Posterior cingulate gyrus (tissue), 11 donors: ENCODE measurements at regions not wholly inside any gene's neighbourhood (a gene's known extent, or its start where the extent isn't known, plus 50 kb on each side); places are given as distances from the start of the nearest gene placed in this dataset.
"Not testable (repeated sequence)": the region's sequence is repeated elsewhere in the genome, so short reads cannot be mapped to it uniquely, and the experiment has no call there.

ENCODE experiments used
- DNase-seq, 10 donors: peaks; one replicate each; pipeline versions ENCODE4 v3.0.0 to v3.0.0-alpha.2; 2020 to 2021; ENCODE audit warnings: mixed read lengths in 3 of 10
- intact Hi-C: fragments of 100-400 bp; cut with DNase I; formaldehyde crosslinking; loops from one replicate; pipeline ENCODE4 v1.15.1; 2023

GRCh38 chr5:178063277-178063676 lies 50.1 kb upstream of the N4BP3 start:
- DNase-seq = no peak
- intact Hi-C loops = loop anchor here (5.0 kb wide), 1 partner anchor 99 kb away; no protein-coding TSS in a partner anchor

GRCh38 chr5:178058321-178059012 lies 54.9 kb upstream of the N4BP3 start:
- intact Hi-C loops = no loop called here
- DNase-seq = peak in 1 of 10 donors; percentile 7

GRCh38 chr5:178057839-178058238 lies 55.5 kb upstream of the N4BP3 start:
- intact Hi-C loops = no loop called here
- DNase-seq = peak in 1 of 10 donors; percentile 62

- intact Hi-C loops = no loop called here
Measured at GRCh38 chr5:178056935-178057334, 56.4 kb upstream of the N4BP3 start.

GRCh38 chr5:178055536-178055935 lies 57.8 kb upstream of the N4BP3 start:
- peak in 1 of 10 donors; percentile 48 for DNase-seq
- intact Hi-C loops = not testable (repeated sequence)

More at GRCh38 chr5:178056935-178057334, 56.4 kb upstream of the N4BP3 start:
- DNase-seq = no peak

GRCh38 chr5:178052062-178052461 lies 56.0 kb upstream of the PROP1 start:
- intact Hi-C loops, DNase-seq: not testable (repeated sequence)

- DNase-seq, intact Hi-C loops: not testable (repeated sequence)
Measured at GRCh38 chr5:178050873-178051272, 54.8 kb upstream of the PROP1 start.

GRCh38 chr5:178047943-178048342 lies 51.9 kb upstream of the PROP1 start:
- DNase-seq, intact Hi-C loops: not testable (repeated sequence)

GRCh38 chr5:178046757-178047399 lies 50.8 kb upstream of the PROP1 start:
- intact Hi-C loops = not testable (repeated sequence)
- DNase-seq = peak in 1 of 10 donors; percentile 16

- DNase-seq, intact Hi-C loops: not testable (repeated sequence)
Measured at GRCh38 chr5:178045963-178046362, 49.9 kb upstream of the PROP1 start.
